ENCODE measurements at regions not wholly inside any gene's neighbourhood (a gene's known extent, or its start where the extent isn't known, plus 50 kb on each side); places are given as distances from the start of the nearest gene placed in this dataset.
"Not testable (repeated sequence)": the region's sequence is repeated elsewhere in the genome, so short reads cannot be mapped to it uniquely, and the experiment has no call there.

DNA sequence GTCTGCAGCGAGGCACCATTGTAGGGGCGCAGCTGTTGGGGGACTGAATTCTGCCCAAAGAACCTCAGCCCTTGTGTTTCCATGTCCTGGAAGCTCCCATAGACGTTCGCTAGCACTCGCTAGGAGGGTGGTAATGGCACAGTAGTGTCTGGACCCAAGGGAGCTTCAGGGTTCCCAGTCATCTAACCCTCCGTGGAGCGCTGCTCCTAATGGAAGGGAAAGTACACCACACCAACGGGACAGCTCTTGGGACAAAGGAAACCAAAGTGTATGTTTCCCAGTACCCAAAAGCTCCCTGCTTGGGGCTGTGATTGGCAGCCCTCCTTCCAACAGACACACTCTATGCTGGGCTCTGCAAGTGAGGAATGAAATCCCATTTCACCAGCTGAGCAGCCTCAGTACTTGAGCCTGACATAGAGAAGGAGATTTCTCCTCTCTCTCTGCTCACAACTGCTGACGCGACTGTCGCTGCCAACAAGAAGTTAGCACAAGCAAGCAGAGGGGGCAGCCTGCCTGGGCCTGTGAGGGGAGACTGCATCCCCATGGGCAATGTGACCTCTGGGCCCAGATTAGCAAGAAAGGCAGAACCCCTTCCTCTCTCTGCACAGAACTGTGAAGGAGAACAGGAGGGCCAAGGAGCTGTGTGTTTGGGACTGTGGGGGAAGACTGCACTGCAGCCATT is 67.6 kb upstream of the SMARCAD1 start:
- TF ChIP-seq, protein P1, sequence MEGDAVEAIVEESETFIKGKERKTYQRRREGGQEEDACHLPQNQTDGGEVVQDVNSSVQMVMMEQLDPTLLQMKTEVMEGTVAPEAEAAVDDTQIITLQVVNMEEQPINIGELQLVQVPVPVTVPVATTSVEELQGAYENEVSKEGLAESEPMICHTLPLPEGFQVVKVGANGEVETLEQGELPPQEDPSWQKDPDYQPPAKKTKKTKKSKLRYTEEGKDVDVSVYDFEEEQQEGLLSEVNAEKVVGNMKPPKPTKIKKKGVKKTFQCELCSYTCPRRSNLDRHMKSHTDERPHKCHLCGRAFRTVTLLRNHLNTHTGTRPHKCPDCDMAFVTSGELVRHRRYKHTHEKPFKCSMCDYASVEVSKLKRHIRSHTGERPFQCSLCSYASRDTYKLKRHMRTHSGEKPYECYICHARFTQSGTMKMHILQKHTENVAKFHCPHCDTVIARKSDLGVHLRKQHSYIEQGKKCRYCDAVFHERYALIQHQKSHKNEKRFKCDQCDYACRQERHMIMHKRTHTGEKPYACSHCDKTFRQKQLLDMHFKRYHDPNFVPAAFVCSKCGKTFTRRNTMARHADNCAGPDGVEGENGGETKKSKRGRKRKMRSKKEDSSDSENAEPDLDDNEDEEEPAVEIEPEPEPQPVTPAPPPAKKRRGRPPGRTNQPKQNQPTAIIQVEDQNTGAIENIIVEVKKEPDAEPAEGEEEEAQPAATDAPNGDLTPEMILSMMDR (IDR thresholded peaks at IDR 0.05; ENCODE audit: insufficient read depth, low read length, poor library complexity, severe bottlenecking), result no peak
- no peak for DNase-seq (ENCODE audit: low read depth)
- Histone ChIP-seq H3K4me3 (ENCODE audit: low read depth, low read length) (no peak overlapping the region), H3K27me3 (ENCODE audit: control insufficient read depth, insufficient read depth, low read length) (no peaks in the 10 kb centered on the region), H3K36me3 (ENCODE audit: control insufficient read depth, insufficient read depth, low read length) (no peaks in the 10 kb centered on the region)

DNA sequence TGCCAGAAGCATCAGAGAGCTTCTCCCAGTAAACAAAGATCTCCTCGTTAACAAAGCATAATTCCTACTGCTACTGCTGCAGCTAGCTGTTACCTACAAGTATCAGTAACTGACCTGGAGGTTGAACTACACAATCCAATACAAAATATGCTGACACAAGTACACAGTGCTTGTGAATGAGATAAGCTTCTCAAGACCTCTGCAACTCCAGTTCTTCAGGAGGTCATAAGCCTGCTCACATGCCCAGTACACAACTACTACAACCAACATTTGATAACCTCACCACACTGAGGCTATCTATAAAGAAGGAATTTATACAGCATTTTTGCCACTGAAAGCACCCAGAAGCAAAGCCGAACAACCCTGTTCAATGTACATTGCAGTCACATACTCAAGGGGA is 66.7 kb upstream of the SMARCAD1 start:
- TF ChIP-seq, protein P1 (IDR thresholded peaks at IDR 0.05; ENCODE audit: insufficient read depth, low read length, poor library complexity, severe bottlenecking), result no peak
- H3K27me3 ChIP-seq (ENCODE audit: control insufficient read depth, insufficient read depth, low read length), result no peaks in the 10 kb centered on the region
- no peak for DNase-seq (ENCODE audit: low read depth)
- H3K36me3 ChIP-seq (ENCODE audit: control insufficient read depth, insufficient read depth, low read length), result no peaks in the 10 kb centered on the region
- no peak overlapping the region for H3K4me3 ChIP-seq (ENCODE audit: low read depth, low read length)

DNA sequence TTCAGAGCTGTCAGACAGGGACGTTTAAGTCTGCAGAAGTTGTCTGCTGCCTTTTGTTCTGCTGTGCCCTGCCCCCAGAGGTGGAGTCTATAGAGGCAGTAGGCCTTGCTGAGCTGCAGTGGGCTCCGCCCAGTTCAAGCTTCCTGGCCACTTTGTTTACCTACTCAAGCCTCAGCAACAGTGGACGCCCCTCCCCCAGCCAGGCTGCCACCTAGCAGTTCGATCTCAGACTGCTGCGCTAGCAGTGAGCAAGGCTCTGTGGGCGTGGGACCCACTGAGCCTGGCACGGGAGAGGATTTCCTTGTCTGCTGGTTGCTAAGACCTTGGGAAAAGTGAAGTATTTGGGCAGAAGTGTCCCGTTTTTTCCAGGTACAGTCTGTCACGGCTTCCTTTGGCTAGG is 59.6 kb upstream of the SMARCAD1 start:
- H3K27me3 ChIP-seq (ENCODE audit: control insufficient read depth, insufficient read depth, low read length); H3K4me3 ChIP-seq (ENCODE audit: low read depth, low read length); H3K36me3 ChIP-seq (ENCODE audit: control insufficient read depth, insufficient read depth, low read length); DNase-seq (ENCODE audit: low read depth): not testable (repeated sequence)

DNA sequence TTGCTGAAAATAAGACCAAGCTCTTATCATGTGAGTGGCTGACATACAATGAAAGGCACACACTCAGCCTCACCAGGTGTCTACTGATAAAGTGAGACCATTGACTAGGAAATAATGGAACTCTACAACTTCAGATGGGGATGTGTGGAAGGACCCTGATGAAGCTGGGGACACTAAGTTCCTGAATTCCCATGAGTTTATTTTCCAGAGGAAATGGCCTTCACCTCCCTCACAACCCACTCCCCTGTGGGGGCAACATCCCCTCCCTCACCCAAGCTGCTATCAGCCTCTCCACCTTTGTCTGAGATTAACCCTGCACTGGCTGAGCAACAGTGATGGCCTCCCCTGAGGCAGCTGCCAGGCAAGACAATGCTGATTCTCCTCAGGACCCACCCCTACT is 55.2 kb upstream of the SMARCAD1 start:
- TF ChIP-seq, protein P1 (IDR thresholded peaks at IDR 0.05; ENCODE audit: insufficient read depth, low read length, poor library complexity, severe bottlenecking), result no peak
- Histone ChIP-seq H3K27me3 (ENCODE audit: control insufficient read depth, insufficient read depth, low read length) (no peaks in the 10 kb centered on the region), H3K4me3 (ENCODE audit: low read depth, low read length) (no peak overlapping the region), H3K36me3 (ENCODE audit: control insufficient read depth, insufficient read depth, low read length) (no peaks in the 10 kb centered on the region)
- DNase-seq (ENCODE audit: low read depth), result no peak

DNA sequence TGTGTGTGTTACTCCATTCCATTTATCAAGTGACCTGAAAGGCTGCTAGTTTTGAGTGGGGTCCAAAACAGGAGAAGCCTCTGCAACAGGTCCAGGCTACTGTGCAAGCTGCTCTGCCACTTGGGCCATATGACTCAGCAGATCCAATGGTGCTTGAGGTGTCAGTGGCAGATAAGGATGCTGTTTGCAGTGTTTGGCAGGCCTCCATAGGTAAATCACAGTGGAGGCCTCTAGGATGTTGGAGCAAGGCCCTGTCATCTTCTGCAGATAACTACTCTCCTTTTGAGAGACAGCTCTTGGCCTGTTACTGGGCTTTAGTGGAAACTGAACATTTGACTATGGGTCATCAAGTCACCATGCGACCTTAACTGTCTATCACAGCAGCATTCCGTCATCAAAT is 52.3 kb upstream of the SMARCAD1 start:
- not testable (repeated sequence) for DNase-seq (ENCODE audit: low read depth); H3K4me3 ChIP-seq (ENCODE audit: low read depth, low read length); H3K36me3 ChIP-seq (ENCODE audit: control insufficient read depth, insufficient read depth, low read length); H3K27me3 ChIP-seq (ENCODE audit: control insufficient read depth, insufficient read depth, low read length)

DNA sequence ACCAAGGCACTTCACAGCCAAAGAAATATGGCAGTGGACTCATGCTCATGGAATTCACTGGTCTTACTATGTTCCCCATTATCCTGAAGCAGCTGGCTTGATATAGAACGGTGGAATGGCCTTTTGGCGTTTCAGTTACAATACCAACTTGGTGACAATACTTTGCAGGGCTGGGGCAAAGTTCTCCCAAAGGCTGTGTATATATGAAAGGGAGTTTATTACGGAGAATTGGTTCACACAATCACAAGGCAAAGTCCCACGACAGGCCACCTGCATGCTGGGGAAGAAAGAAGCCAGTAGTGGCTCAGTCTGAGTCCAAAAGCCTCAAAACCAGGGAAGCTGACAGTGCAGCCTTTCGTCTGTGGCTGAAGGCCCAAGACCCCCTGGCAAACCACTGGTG is 50.8 kb upstream of the SMARCAD1 start:
- no peak overlapping the region for H3K4me3 ChIP-seq (ENCODE audit: low read depth, low read length)
- TF ChIP-seq, protein P1 (IDR thresholded peaks at IDR 0.05; ENCODE audit: insufficient read depth, low read length, poor library complexity, severe bottlenecking), result no peak
- DNase-seq (ENCODE audit: low read depth), result no peak
- no peaks in the 10 kb centered on the region for H3K27me3 ChIP-seq (ENCODE audit: control insufficient read depth, insufficient read depth, low read length)
- H3K36me3 ChIP-seq (ENCODE audit: control insufficient read depth, insufficient read depth, low read length), result no peaks in the 10 kb centered on the region
